ENCODE measurements at regions not wholly inside any gene's neighbourhood (a gene's known extent, or its start where the extent isn't known, plus 50 kb on each side); places are given as distances from the start of the nearest gene placed in this dataset.

DNA sequence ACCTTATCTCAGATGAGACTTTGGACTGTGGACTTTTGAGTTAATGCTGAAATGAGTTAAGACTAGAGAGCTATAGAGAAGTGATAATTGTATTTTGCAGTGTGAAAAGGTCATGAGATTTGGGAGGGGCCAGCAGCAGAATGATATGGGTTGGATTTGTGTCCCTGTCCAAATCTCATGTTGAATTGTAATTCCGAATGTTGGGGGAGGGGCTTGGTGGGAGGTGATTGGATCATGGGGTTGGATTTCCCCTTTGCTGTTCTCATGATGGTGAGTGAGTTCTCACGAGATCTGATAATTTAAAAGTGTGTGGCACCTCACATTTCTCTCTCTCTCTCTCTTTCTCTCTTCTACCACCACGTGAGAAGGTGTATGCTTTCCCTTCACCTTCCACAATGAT is 777.8 kb upstream of the LUZP2 start:
- 80 to 83% methylated on average over 3 of the region's 3 CpGs for WGBS, 2 donors
- intact Hi-C loops (cut with DNase I; ENCODE audit: low total_unique reads): no loop called here
- DNase-seq (ENCODE audit: low spot score in 2 of 2): no peak
- no peak overlapping the region for H3K4me3 ChIP-seq (ENCODE audit: low read depth, poor library complexity, severe bottlenecking)
- TF ChIP-seq, protein P1, sequence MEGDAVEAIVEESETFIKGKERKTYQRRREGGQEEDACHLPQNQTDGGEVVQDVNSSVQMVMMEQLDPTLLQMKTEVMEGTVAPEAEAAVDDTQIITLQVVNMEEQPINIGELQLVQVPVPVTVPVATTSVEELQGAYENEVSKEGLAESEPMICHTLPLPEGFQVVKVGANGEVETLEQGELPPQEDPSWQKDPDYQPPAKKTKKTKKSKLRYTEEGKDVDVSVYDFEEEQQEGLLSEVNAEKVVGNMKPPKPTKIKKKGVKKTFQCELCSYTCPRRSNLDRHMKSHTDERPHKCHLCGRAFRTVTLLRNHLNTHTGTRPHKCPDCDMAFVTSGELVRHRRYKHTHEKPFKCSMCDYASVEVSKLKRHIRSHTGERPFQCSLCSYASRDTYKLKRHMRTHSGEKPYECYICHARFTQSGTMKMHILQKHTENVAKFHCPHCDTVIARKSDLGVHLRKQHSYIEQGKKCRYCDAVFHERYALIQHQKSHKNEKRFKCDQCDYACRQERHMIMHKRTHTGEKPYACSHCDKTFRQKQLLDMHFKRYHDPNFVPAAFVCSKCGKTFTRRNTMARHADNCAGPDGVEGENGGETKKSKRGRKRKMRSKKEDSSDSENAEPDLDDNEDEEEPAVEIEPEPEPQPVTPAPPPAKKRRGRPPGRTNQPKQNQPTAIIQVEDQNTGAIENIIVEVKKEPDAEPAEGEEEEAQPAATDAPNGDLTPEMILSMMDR (IDR thresholded peaks at IDR 0.05): no peak
- no peak for TF ChIP-seq POLR2A (IDR thresholded peaks at IDR 0.05)

DNA sequence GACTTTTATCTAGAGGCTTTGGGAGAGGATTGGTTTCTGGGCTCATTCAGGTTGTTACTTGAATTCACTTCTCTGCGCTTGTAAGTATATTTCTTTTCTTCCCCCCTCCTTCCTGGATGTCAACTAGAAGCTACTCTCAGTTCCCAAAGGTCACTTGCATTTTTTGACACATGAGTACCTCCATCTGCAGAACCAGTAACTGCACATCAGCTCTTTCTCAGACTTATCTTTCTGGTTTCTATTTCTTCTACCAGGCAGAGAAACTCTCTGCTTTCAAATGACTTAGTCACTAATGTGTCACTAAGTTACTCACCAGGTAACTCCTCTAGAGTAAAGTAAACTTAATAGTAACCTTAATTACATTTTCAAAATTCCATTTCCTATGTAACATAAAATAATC is 773.0 kb upstream of the LUZP2 start:
- intact Hi-C loops (cut with DNase I; ENCODE audit: low total_unique reads): no loop called here
- 88 to 96% methylated on average over 1 of the region's 1 CpG for WGBS, 2 donors
- TF ChIP-seq POLR2A (IDR thresholded peaks at IDR 0.05): no peak
- TF ChIP-seq, protein P1 (IDR thresholded peaks at IDR 0.05): no peak

DNA sequence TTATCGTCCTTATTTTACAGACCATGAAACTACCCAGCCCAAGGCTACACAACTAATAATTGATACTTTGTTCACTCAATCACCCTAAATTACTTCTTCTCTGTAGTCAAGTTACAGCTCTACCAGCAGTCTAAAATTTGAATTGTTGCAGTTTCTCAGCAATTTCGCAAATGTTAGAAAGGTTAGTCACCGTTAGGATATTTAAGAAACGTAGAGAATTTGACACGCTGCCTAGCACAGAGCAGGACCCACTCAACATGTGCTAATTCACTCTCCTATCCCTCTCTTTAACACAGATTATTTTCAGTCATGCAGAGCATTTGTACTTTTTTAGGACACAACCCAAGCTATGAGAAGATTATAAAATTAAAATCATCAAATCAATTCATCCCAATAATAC is 771.1 kb upstream of the LUZP2 start:
- intact Hi-C loops (cut with DNase I; ENCODE audit: low total_unique reads): no loop called here
- H3K4me3 ChIP-seq (ENCODE audit: low read depth, poor library complexity, severe bottlenecking): no peak overlapping the region
- no peak for DNase-seq (ENCODE audit: low spot score in 2 of 2)
- 90 to 92% methylated on average over 5 of the region's 5 CpGs for WGBS, 2 donors
- TF ChIP-seq, protein P1 (IDR thresholded peaks at IDR 0.05): no peak
- no peak for TF ChIP-seq POLR2A (IDR thresholded peaks at IDR 0.05)

More for the DNA sequence above, 773.0 kb upstream of the LUZP2 start:
- no peak for DNase-seq (ENCODE audit: low spot score in 2 of 2)
- H3K4me3 ChIP-seq (ENCODE audit: low read depth, poor library complexity, severe bottlenecking): no peak overlapping the region

DNA sequence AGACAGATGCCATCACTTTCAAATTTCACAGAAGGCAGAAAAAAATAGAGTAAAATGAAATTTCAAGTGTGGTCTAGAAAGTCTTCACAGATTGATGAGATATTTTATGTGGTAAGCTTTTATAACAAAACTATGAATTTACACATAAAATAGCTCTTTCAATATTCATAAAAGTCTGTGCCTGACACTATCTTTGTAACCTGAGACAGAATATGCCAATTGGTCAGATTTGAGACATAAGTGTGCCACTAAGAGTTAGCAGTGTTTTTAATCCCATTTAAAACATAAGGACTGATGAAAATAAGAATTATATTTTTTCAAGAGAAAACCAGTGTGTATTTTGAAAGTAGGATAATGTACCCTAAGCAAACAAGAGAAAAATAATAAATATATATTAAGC is 769.5 kb upstream of the LUZP2 start:
- intact Hi-C loops (cut with DNase I; ENCODE audit: low total_unique reads): no loop called here
- no peak for DNase-seq (ENCODE audit: low spot score in 2 of 2)
- H3K4me3 ChIP-seq (ENCODE audit: low read depth, poor library complexity, severe bottlenecking): no peak overlapping the region
- TF ChIP-seq, protein P1 (IDR thresholded peaks at IDR 0.05): no peak
- TF ChIP-seq POLR2A (IDR thresholded peaks at IDR 0.05): no peak

DNA sequence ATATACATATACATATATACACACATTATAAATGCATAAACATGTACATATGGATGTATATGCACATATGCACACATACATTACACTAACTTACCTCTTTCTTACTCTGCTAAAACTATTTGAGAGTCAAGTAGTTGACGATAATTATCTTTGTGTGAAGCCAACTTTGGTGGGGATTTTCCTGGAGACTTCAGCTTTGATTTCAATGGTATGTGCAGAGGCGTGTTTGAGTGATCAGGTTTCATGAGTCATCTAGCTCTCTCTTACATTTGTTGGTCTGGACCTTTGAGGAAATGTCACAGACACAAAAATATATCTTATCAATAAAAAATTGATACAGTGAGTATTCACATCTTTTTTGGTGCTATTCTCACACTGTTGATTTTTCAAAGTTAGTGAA is 769.1 kb upstream of the LUZP2 start:
- 43 to 46% methylated on average over 2 of the region's 2 CpGs for WGBS, 2 donors
- intact Hi-C loops (cut with DNase I; ENCODE audit: low total_unique reads): no loop called here
- TF ChIP-seq POLR2A (IDR thresholded peaks at IDR 0.05): no peak
- TF ChIP-seq, protein P1 (IDR thresholded peaks at IDR 0.05): no peak
- DNase-seq (ENCODE audit: low spot score in 2 of 2): no peak
- H3K4me3 ChIP-seq (ENCODE audit: low read depth, poor library complexity, severe bottlenecking): no peak overlapping the region

DNA sequence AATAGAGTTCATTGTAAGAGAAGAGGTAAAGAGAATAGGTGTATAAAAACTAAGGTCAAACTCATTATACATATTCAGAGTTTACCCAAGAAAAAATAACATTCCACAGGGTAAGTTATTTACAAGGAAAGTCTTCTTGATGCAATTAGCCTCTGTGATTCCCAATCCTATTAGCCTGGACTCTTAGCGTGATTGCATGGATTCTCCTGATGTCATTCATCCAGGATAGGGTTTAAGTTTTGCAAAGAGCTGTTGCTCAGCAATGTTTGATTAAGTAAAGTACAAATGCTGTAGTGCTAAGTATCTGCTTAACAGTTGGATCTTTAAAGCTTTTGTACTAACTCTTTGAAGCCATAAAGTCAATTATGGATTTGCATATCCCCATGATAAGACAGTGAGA is 767.8 kb upstream of the LUZP2 start:
- TF ChIP-seq POLR2A (IDR thresholded peaks at IDR 0.05): no peak
- TF ChIP-seq, protein P1 (IDR thresholded peaks at IDR 0.05): no peak
- 84 to 85% methylated on average over 1 of the region's 1 CpG for WGBS, 2 donors
- intact Hi-C loops (cut with DNase I; ENCODE audit: low total_unique reads): no loop called here
- no peak for DNase-seq (ENCODE audit: low spot score in 2 of 2)
- no peak overlapping the region for H3K4me3 ChIP-seq (ENCODE audit: low read depth, poor library complexity, severe bottlenecking)
